ENCODE measurements at regions not wholly inside any gene's neighbourhood (a gene's known extent, or its start where the extent isn't known, plus 50 kb on each side); places are given as distances from the start of the nearest gene placed in this dataset.

- intact Hi-C loops (cut with DNase I) = no loop called here
- no peaks in the 10 kb centered on the region for H3K4me1 ChIP-seq
- DNase-seq (no peak), ATAC-seq (no peak)
- no peaks in the 10 kb centered on the region for H3K27me3 ChIP-seq
- H3K36me3 ChIP-seq (replicated peaks in 1 of 2; ENCODE audit: insufficient read depth in 1 of 2, low read depth in 2 of 2) = no peaks in the 10 kb centered on the region
- no peak overlapping the region for H3K4me3 ChIP-seq
- TF ChIP-seq, protein P1, sequence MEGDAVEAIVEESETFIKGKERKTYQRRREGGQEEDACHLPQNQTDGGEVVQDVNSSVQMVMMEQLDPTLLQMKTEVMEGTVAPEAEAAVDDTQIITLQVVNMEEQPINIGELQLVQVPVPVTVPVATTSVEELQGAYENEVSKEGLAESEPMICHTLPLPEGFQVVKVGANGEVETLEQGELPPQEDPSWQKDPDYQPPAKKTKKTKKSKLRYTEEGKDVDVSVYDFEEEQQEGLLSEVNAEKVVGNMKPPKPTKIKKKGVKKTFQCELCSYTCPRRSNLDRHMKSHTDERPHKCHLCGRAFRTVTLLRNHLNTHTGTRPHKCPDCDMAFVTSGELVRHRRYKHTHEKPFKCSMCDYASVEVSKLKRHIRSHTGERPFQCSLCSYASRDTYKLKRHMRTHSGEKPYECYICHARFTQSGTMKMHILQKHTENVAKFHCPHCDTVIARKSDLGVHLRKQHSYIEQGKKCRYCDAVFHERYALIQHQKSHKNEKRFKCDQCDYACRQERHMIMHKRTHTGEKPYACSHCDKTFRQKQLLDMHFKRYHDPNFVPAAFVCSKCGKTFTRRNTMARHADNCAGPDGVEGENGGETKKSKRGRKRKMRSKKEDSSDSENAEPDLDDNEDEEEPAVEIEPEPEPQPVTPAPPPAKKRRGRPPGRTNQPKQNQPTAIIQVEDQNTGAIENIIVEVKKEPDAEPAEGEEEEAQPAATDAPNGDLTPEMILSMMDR (IDR thresholded peaks at IDR 0.05) = no peak
- no peak for TF ChIP-seq POLR2A (IDR thresholded peaks at IDR 0.05)
- no peaks in the 10 kb centered on the region for H3K9me3 ChIP-seq
- no peak overlapping the region for H3K27ac ChIP-seq
Observed at GRCh38 chr13:54387625-54388024, 1359.0 kb downstream of the OLFM4 start.

DNA sequence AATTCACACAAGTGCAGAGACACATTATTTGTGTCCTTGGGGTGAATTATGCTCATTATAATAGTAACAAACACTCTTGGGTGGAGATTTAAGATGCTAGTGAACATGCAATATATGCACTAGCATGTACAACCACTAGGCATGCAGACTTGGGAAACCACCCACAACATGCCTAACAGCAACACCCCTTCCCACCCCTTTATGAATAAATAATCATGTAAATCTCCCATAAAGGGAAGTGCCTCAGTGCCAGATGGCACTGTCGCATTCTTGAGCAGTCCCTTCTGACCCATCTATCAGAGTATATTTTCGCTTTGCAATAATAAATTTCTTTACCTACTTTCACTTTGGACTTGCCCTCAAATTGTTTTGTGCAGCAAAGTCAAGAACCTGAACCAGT lies 1362.2 kb downstream of the OLFM4 start:
- no peak for ATAC-seq
- Histone ChIP-seq H3K4me1 (no peaks in the 10 kb centered on the region), H3K36me3 (replicated peaks in 1 of 2; ENCODE audit: insufficient read depth in 1 of 2, low read depth in 2 of 2) (no peaks in the 10 kb centered on the region), H3K27ac (no peak overlapping the region), H3K4me3 (no peak overlapping the region), H3K27me3 (no peaks in the 10 kb centered on the region), H3K9me3 (no peaks in the 10 kb centered on the region)
- DNase-seq = no peak
- TF ChIP-seq, protein P1 (IDR thresholded peaks at IDR 0.05) = no peak
- TF ChIP-seq POLR2A (IDR thresholded peaks at IDR 0.05) = no peak
- intact Hi-C loops (cut with DNase I) = no loop called here
- 90 to 97% methylated on average over 2 of the region's 2 CpGs for WGBS, 2 donors

DNA sequence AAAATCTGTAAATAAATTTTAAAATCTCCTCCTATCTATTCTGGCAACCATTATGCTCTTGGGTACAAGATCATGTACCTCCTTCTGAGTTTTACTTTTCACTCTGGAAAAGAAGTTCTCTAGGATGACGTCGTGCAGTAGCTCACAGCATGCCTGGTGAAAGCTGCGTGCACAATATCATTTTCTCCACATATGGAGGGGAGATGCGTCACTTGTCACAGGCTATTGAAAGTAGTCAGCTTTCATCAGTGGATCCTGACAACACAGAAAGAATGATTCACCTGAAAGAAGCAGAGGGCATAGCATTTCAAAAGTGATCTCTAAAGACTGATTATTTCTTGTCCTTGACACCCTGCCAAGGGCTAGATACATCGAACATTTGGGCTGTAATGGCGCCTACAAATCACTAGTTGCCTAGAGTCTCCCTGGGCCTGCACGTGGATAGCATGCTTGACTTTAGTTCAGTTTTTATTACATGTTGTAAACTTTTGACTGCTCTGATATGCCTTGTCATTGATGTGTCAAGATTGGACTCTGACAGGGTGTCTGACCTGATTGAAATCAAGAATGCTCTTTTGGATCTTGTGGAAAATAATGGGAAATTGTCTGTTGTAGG lies 1365.6 kb downstream of the OLFM4 start:
- no peaks in the 10 kb centered on the region for H3K36me3 ChIP-seq (replicated peaks in 1 of 2; ENCODE audit: insufficient read depth in 1 of 2, low read depth in 2 of 2)
- H3K4me3 ChIP-seq = no peak overlapping the region
- H3K27me3 ChIP-seq = no peaks in the 10 kb centered on the region
- H3K9me3 ChIP-seq = no peaks in the 10 kb centered on the region
- no peak overlapping the region for H3K27ac ChIP-seq
- 61 to 70% methylated on average over 7 of the region's 7 CpGs for WGBS, 2 donors
- no peak for TF ChIP-seq POLR2A (IDR thresholded peaks at IDR 0.05)
- TF ChIP-seq, protein P1 (IDR thresholded peaks at IDR 0.05) = no peak
- H3K4me1 ChIP-seq = no peaks in the 10 kb centered on the region
- no peak for DNase-seq
- intact Hi-C loops (cut with DNase I) = no loop called here
- ATAC-seq = no peak

- DNase-seq = no peak
- no peak overlapping the region for H3K4me3 ChIP-seq
- intact Hi-C loops (cut with DNase I) = no loop called here
- ATAC-seq = no peak
- no peaks in the 10 kb centered on the region for H3K9me3 ChIP-seq
- H3K4me1 ChIP-seq = no peaks in the 10 kb centered on the region
- no peak for TF ChIP-seq POLR2A (IDR thresholded peaks at IDR 0.05)
- TF ChIP-seq, protein P1 (IDR thresholded peaks at IDR 0.05) = no peak
- 43 to 63% methylated on average over 6 of the region's 6 CpGs for WGBS, 2 donors
- H3K27me3 ChIP-seq = no peaks in the 10 kb centered on the region
- no peak overlapping the region for H3K27ac ChIP-seq
- H3K36me3 ChIP-seq (replicated peaks in 1 of 2; ENCODE audit: insufficient read depth in 1 of 2, low read depth in 2 of 2) = no peaks in the 10 kb centered on the region
Observed at GRCh38 chr13:54394908-54395307, 1366.3 kb downstream of the OLFM4 start.

DNA sequence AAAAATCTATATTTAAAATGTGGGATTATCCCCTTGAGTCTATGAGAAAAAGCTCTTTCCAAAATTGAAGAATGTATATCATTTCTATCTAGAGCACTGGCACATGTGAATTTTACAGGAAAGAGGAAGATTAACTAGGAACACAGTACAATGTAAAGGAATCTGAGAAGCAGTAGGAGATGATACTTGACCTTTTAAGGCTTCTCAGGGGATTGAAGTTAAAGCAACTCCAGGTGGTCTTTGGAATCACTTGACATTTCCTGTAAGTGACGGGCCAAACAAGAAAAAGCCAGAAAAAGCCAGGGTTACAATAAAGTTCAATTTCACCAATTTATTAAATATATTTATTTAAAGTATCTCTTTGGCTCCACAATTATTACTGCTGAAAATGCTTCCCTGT lies 1373.9 kb downstream of the OLFM4 start:
- no peak for ATAC-seq
- no peak overlapping the region for H3K27ac ChIP-seq

More for the DNA sequence above, 1373.9 kb downstream of the OLFM4 start:
- no peak overlapping the region for H3K4me3 ChIP-seq
- no peaks in the 10 kb centered on the region for H3K9me3 ChIP-seq
- TF ChIP-seq, protein P1 (IDR thresholded peaks at IDR 0.05) = no peak
- TF ChIP-seq POLR2A (IDR thresholded peaks at IDR 0.05) = no peak
- intact Hi-C loops (cut with DNase I) = no loop called here
- H3K4me1 ChIP-seq = no peaks in the 10 kb centered on the region
- WGBS, 2 donors = 75 to 84% methylated on average over 1 of the region's 1 CpG
- DNase-seq = no peak
- H3K27me3 ChIP-seq = no peaks in the 10 kb centered on the region
- H3K36me3 ChIP-seq (replicated peaks in 1 of 2; ENCODE audit: insufficient read depth in 1 of 2, low read depth in 2 of 2) = no peaks in the 10 kb centered on the region
